ENCODE measurements at regions not wholly inside any gene's neighbourhood (a gene's known extent, or its start where the extent isn't known, plus 50 kb on each side); places are given as distances from the start of the nearest gene placed in this dataset.

GRCh38 chr5:12320331-12320730 is 416.1 kb upstream of the CTNND2 start:
- DNase-seq (ENCODE audit: low read depth), result no peak
- TF ChIP-seq CTCF (IDR thresholded peaks at IDR 0.05; ENCODE audit: insufficient read depth, low read depth, low read length, missing control alignments), result no peak
- no peak overlapping the region for H3K4me3 ChIP-seq (ENCODE audit: low read depth, low read length)

GRCh38 chr5:12316812-12317211 is 412.6 kb upstream of the CTNND2 start:
- DNase-seq (ENCODE audit: low read depth), result no peak
- no peak for TF ChIP-seq CTCF (IDR thresholded peaks at IDR 0.05; ENCODE audit: insufficient read depth, low read depth, low read length, missing control alignments)
- no peak overlapping the region for H3K4me3 ChIP-seq (ENCODE audit: low read depth, low read length)

GRCh38 chr5:12315461-12315860 is 411.2 kb upstream of the CTNND2 start:
- H3K4me3 ChIP-seq (ENCODE audit: low read depth, low read length), result no peak overlapping the region
- no peak for TF ChIP-seq CTCF (IDR thresholded peaks at IDR 0.05; ENCODE audit: insufficient read depth, low read depth, low read length, missing control alignments)
- DNase-seq (ENCODE audit: low read depth), result no peak

- no peak overlapping the region for H3K4me3 ChIP-seq (ENCODE audit: low read depth, low read length)
- TF ChIP-seq CTCF (IDR thresholded peaks at IDR 0.05; ENCODE audit: insufficient read depth, low read depth, low read length, missing control alignments), result no peak
- no peak for DNase-seq (ENCODE audit: low read depth)
Measured at GRCh38 chr5:12313602-12314001, 409.4 kb upstream of the CTNND2 start.

GRCh38 chr5:12312343-12312742 is 408.1 kb upstream of the CTNND2 start:
- DNase-seq (ENCODE audit: low read depth), result no peak
- TF ChIP-seq CTCF (IDR thresholded peaks at IDR 0.05; ENCODE audit: insufficient read depth, low read depth, low read length, missing control alignments), result no peak

GRCh38 chr5:12294151-12294550 is 389.9 kb upstream of the CTNND2 start:
- no peak overlapping the region for H3K4me3 ChIP-seq (ENCODE audit: low read depth, low read length)
- DNase-seq (ENCODE audit: low read depth), result no peak
- no peak for TF ChIP-seq CTCF (IDR thresholded peaks at IDR 0.05; ENCODE audit: insufficient read depth, low read depth, low read length, missing control alignments)

More at GRCh38 chr5:12312343-12312742, 408.1 kb upstream of the CTNND2 start:
- H3K4me3 ChIP-seq (ENCODE audit: low read depth, low read length), result no peak overlapping the region

GRCh38 chr5:12292610-12293204 is 388.5 kb upstream of the CTNND2 start:
- peak; percentile 12 for DNase-seq (ENCODE audit: low read depth)
- TF ChIP-seq CTCF (IDR thresholded peaks at IDR 0.05; ENCODE audit: insufficient read depth, low read depth, low read length, missing control alignments), result peak; percentile 12
- no peak overlapping the region for H3K4me3 ChIP-seq (ENCODE audit: low read depth, low read length)

Data from GM12865 (cell line).